Spleen (tissue), 7 donors: ENCODE measurements at regions not wholly inside any gene's neighbourhood (a gene's known extent, or its start where the extent isn't known, plus 50 kb on each side); places are given as distances from the start of the nearest gene placed in this dataset.

Experiments
- CTCF ChIP-seq, 11 experiments: fragments of 200-600 bp in 7 of 11; fragments of 450-650 bp in 4 of 11; sonication (generic) in 4 of 11; IDR thresholded peaks in 8 of 11; conservative IDR thresholded peaks in 3 of 11; 1 replicate in 7 of 11; 2 replicates in 4 of 11; pipeline versions ENCODE4 v1.4.0 to v1.8.0; 2016 to 2021; ENCODE audit warnings: antibody characterized with exemption in 11 of 11, inconsistent platforms in 4 of 11, mild to moderate bottlenecking in 1 of 11
- POLR2A ChIP-seq, 3 donors: fragments of 450-650 bp; IDR thresholded peaks; one replicate each; pipeline ENCODE4 v1.5.1; 2017; ENCODE audit warnings: antibody characterized with exemption in 3 of 3, mild to moderate bottlenecking in 1 of 3
- donor health status: DM: no; HTN: no; CAD: no; lungs with moderate emphysema.
- donor health status: DM: no; HTN: no; CAD: no.
- donor health status: DM: no; HTN: no; CAD: no.

GRCh38 chr15:60297047-60297446, 100.7 kb downstream of the ANXA2 start:
- no peak for TF ChIP-seq CTCF (IDR thresholded peaks at IDR 0.05 in 8 of 11, conservative IDR thresholded peaks at IDR 0.05 in 3 of 11)
- TF ChIP-seq POLR2A (IDR thresholded peaks at IDR 0.05) = no peak
